ENCODE measurements at regions not wholly inside any gene's neighbourhood (a gene's known extent, or its start where the extent isn't known, plus 50 kb on each side); places are given as distances from the start of the nearest gene placed in this dataset.

- Histone ChIP-seq H3K9me2 (ENCODE audit: insufficient read depth, low read length) (no peaks in the 10 kb centered on the region), H4K20me1 (ENCODE audit: insufficient read depth, low read length) (no peaks in the 10 kb centered on the region), H2AFZ (ENCODE audit: low read length) (no peak overlapping the region), H3K4me2 (ENCODE audit: low read length) (no peak overlapping the region), H3K4me1 (ENCODE audit: insufficient read depth, low read length, poor library complexity, severe bottlenecking) (no peaks in the 10 kb centered on the region), H3K4me3 (ENCODE audit: low read depth, low read length, poor library complexity, severe bottlenecking) (no peak overlapping the region), H3K27ac (ENCODE audit: low read depth, low read length, poor library complexity, severe bottlenecking) (no peak overlapping the region), H3K36me3 (ENCODE audit: insufficient read depth, low read length) (no peaks in the 10 kb centered on the region), H3K79me2 (ENCODE audit: insufficient read depth, low read depth, low read length) (no peaks in the 10 kb centered on the region), H3K9me3 (ENCODE audit: low read length) (no peaks in the 10 kb centered on the region)
- CTCF ChIA-PET (ENCODE audit: unreplicated experiment) = no interaction called here
- BruUV-seq (replicated peaks) = no TSS peak
- TF ChIP-seq EZH2phosphoT487 (IDR thresholded peaks at IDR 0.05; ENCODE audit: borderline replicate concordance, low read depth, low read length) (no peak), CTCF (conservative IDR thresholded peaks at IDR 0.05; ENCODE audit: low read length) (no peak)
- intact Hi-C loops (cut with micrococcal nuclease; ENCODE audit: unreplicated experiment) = no loop called here
- no peak for DNase-seq (ENCODE audit: low spot score)
- POLR2A ChIA-PET = no interaction called here
Measured at GRCh38 chr15:45913451-45913850, 278.6 kb downstream of the SQOR start.

- TF ChIP-seq EZH2phosphoT487 (IDR thresholded peaks at IDR 0.05; ENCODE audit: borderline replicate concordance, low read depth, low read length) = no peak
- no peak for TF ChIP-seq CTCF (conservative IDR thresholded peaks at IDR 0.05; ENCODE audit: low read length)
- POLR2A ChIA-PET = no interaction called here
- Histone ChIP-seq H2AFZ (ENCODE audit: low read length) (no peak overlapping the region), H3K4me3 (ENCODE audit: low read depth, low read length, poor library complexity, severe bottlenecking) (no peak overlapping the region), H3K27ac (ENCODE audit: low read depth, low read length, poor library complexity, severe bottlenecking) (no peak overlapping the region), H3K4me2 (ENCODE audit: low read length) (no peak overlapping the region), H4K20me1 (ENCODE audit: insufficient read depth, low read length) (no peaks in the 10 kb centered on the region), H3K36me3 (ENCODE audit: insufficient read depth, low read length) (no peaks in the 10 kb centered on the region), H3K9me2 (ENCODE audit: insufficient read depth, low read length) (no peaks in the 10 kb centered on the region), H3K9me3 (ENCODE audit: low read length) (no peaks in the 10 kb centered on the region), H3K4me1 (ENCODE audit: insufficient read depth, low read length, poor library complexity, severe bottlenecking) (no peaks in the 10 kb centered on the region), H3K79me2 (ENCODE audit: insufficient read depth, low read depth, low read length) (no peaks in the 10 kb centered on the region)
- CTCF ChIA-PET (ENCODE audit: unreplicated experiment) = no interaction called here
- DNase-seq (ENCODE audit: low spot score) = no peak
- no TSS peak for BruUV-seq (replicated peaks)
- intact Hi-C loops (cut with micrococcal nuclease; ENCODE audit: unreplicated experiment) = no loop called here
Measured at GRCh38 chr15:45914425-45914824, 279.6 kb downstream of the SQOR start.

GRCh38 chr15:45918839-45919238 is 284.0 kb downstream of the SQOR start:
- intact Hi-C loops (cut with micrococcal nuclease; ENCODE audit: unreplicated experiment) = no loop called here
- no TSS peak for BruUV-seq (replicated peaks)

More at GRCh38 chr15:45918839-45919238, 284.0 kb downstream of the SQOR start:
- no peaks in the 10 kb centered on the region for H4K20me1 ChIP-seq (ENCODE audit: insufficient read depth, low read length)
- no peak overlapping the region for H3K4me3 ChIP-seq (ENCODE audit: low read depth, low read length, poor library complexity, severe bottlenecking)
- H3K4me2 ChIP-seq (ENCODE audit: low read length) = no peak overlapping the region
- no peaks in the 10 kb centered on the region for H3K79me2 ChIP-seq (ENCODE audit: insufficient read depth, low read depth, low read length)
- no peak for TF ChIP-seq EZH2phosphoT487 (IDR thresholded peaks at IDR 0.05; ENCODE audit: borderline replicate concordance, low read depth, low read length)
- no peak for TF ChIP-seq CTCF (conservative IDR thresholded peaks at IDR 0.05; ENCODE audit: low read length)
- no peak overlapping the region for H2AFZ ChIP-seq (ENCODE audit: low read length)
- CTCF ChIA-PET (ENCODE audit: unreplicated experiment) = no interaction called here
- H3K36me3 ChIP-seq (ENCODE audit: insufficient read depth, low read length) = no peaks in the 10 kb centered on the region
- no peaks in the 10 kb centered on the region for H3K9me3 ChIP-seq (ENCODE audit: low read length)
- H3K27ac ChIP-seq (ENCODE audit: low read depth, low read length, poor library complexity, severe bottlenecking) = no peak overlapping the region
- no peak for DNase-seq (ENCODE audit: low spot score)
- H3K4me1 ChIP-seq (ENCODE audit: insufficient read depth, low read length, poor library complexity, severe bottlenecking) = no peaks in the 10 kb centered on the region
- no peaks in the 10 kb centered on the region for H3K9me2 ChIP-seq (ENCODE audit: insufficient read depth, low read length)
- POLR2A ChIA-PET = interaction anchor here (1.2 kb wide), 1 partner anchor 10 kb away, joined by 3 read pairs; no protein-coding TSS in a partner anchor

All from OCI-LY7 (cell line).